NCI-H510A (cell line): ENCODE measurements at regions not wholly inside any gene's neighbourhood (a gene's known extent, or its start where the extent isn't known, plus 50 kb on each side); places are given as distances from the start of the nearest gene placed in this dataset.
"Not testable (repeated sequence)": the region's sequence is repeated elsewhere in the genome, so short reads cannot be mapped to it uniquely, and the experiment has no call there.

ENCODE experiments used
- DNase-seq: peaks from one replicate; lab custom pipeline; 2025; lab: John Stamatoyannopoulos, UW

GRCh38 chr5:86546044-86546443, 71.7 kb upstream of the COX7C start:
- DNase-seq: no peak

- no peak for DNase-seq
These were observed 71.2 kb upstream of the COX7C start for GRCh38 chr5:86546582-86546981.

DNA sequence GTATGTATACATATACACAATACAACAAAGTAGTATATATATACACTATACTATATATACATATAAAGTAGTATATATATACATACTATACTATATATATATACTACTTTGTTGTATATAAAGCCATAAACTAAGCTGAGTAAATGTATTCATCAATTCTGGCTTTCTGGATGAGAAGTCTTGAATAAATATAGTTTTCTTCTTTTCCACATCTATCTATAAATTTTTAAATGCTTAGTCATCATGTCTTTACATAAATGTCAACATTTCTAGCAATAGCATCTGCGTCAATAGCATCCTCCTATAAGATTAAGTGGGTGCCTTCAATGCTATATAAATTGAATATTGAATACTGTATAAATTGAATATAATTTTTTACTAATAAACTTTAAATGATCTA, 63.1 kb upstream of the COX7C start:
- no peak for DNase-seq

DNA sequence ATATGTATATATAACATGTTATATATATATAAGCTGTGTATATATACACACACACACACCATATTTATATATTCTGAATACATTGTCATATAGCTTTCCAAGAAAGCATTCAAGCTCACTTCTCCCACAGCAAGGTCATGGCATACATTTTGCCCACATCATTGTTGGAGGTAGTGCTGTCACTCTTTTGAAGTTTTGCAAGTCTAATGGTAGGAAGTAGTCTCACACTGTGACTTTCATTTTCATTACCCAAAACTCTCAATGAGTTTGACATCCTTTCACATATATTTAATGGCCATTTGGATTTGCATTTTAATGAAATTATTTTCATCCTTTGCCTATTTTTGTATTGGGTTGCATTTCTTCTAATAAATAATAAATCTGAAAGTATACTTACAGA, 59.8 kb upstream of the COX7C start:
- no peak for DNase-seq

- DNase-seq: no peak
These were observed 52.4 kb upstream of the COX7C start for GRCh38 chr5:86565197-86565789.

DNA sequence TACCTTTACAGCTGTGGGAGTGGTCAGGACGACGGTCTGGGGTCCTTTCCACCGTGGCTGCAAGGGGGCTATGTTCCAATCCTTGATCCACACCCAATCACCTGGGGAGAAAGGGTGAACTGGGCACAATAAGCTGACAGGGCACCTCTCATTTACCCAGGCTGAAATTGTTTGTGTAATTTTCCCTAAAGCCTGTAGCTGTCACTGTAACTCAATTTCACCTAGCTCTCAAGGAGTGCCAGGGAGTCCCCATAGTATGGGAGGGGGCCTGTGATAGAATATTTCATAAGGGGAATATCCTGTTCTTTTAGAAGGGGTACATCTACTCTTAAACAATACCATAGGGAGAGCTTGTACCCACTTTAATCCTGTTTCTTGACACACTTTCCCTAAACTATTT, 51.7 kb upstream of the COX7C start:
- not testable (repeated sequence) for DNase-seq
